H9 (cell line): ENCODE measurements at regions not wholly inside any gene's neighbourhood (a gene's known extent, or its start where the extent isn't known, plus 50 kb on each side); places are given as distances from the start of the nearest gene placed in this dataset.

Experiments
- DNase-seq: peaks from one replicate; pipeline ENCODE4 v3.0.0-alpha.2; 2017
- H2AFZ ChIP-seq: one replicate; pipeline ENCODE4 v1.6.1; 2013; ENCODE audit warnings: mild to moderate bottlenecking, low read length, control low read depth, moderate library complexity
- H2AK5ac ChIP-seq: 2 replicates; pipeline ENCODE4 v1.6.1; 2013; ENCODE audit warnings: low read length, control low read depth, mixed read lengths; ENCODE audit not compliant: insufficient read length
- H2BK120ac ChIP-seq: one replicate; pipeline ENCODE4 v1.6.1; 2013; ENCODE audit warnings: low read depth, mild to moderate bottlenecking, low read length, control low read depth, inconsistent platforms; ENCODE audit not compliant: poor library complexity, severe bottlenecking
- H2BK12ac ChIP-seq: 2 replicates; pipeline ENCODE4 v1.6.1; 2013; ENCODE audit warnings: low read length, control low read depth, mixed read lengths, low read depth; ENCODE audit not compliant: insufficient read length
- H2BK15ac ChIP-seq: 2 replicates; pipeline ENCODE4 v1.6.1; 2013; ENCODE audit warnings: low read depth, low read length, control low read depth
- H2BK20ac ChIP-seq: one replicate; pipeline ENCODE4 v1.6.1; 2013; ENCODE audit warnings: low read depth, mild to moderate bottlenecking, low read length, control low read depth, inconsistent platforms; ENCODE audit not compliant: poor library complexity, severe bottlenecking
- H2BK5ac ChIP-seq: 2 replicates; pipeline ENCODE4 v1.6.1; 2013; ENCODE audit warnings: low read length, control low read depth, mixed read lengths; ENCODE audit not compliant: insufficient read length
- H3K14ac ChIP-seq: 2 replicates; pipeline ENCODE4 v1.6.1; 2013; ENCODE audit warnings: low read length, control low read depth; ENCODE audit not compliant: insufficient read depth
- H3K18ac ChIP-seq: 2 replicates; pipeline ENCODE4 v1.6.1; 2013; ENCODE audit warnings: low read depth, mild to moderate bottlenecking, mixed read lengths, low read length, control low read depth; ENCODE audit not compliant: insufficient read length
- H3K23ac ChIP-seq: 2 replicates; pipeline ENCODE4 v1.6.1; 2013; ENCODE audit warnings: low read length, control low read depth, mixed read lengths, low read depth; ENCODE audit not compliant: insufficient read length
- H3K23me2 ChIP-seq: 2 replicates; pipeline ENCODE4 v1.6.1; 2013; ENCODE audit warnings: low read depth, mild to moderate bottlenecking, mixed read lengths, low read length, control low read depth; ENCODE audit not compliant: insufficient read length, poor library complexity, severe bottlenecking
- H3K27ac ChIP-seq: 2 replicates; pipeline ENCODE4 v1.5.1; 2013; ENCODE audit warnings: low read length, control low read depth, mixed read lengths, low read depth; ENCODE audit not compliant: insufficient read length
- H3K27me3 ChIP-seq: 2 replicates; pipeline ENCODE4 v1.6.1; 2013; ENCODE audit warnings: low read length, control low read depth, inconsistent platforms; ENCODE audit not compliant: insufficient read depth
- H3K4ac ChIP-seq: 2 replicates; pipeline ENCODE4 v1.6.1; 2013; ENCODE audit warnings: low read depth, mild to moderate bottlenecking, control low read depth, inconsistent platforms, low read length, moderate library complexity
- H3K4me1 ChIP-seq: 2 replicates; pipeline ENCODE4 v1.6.1; 2013; ENCODE audit warnings: low read length, control low read depth, inconsistent platforms; ENCODE audit not compliant: insufficient read depth
- H3K4me2 ChIP-seq: 2 replicates; pipeline ENCODE4 v1.6.1; 2013; ENCODE audit warnings: low read length, control low read depth, mixed read lengths; ENCODE audit not compliant: insufficient read length, insufficient read depth
- H3K56ac ChIP-seq: 2 replicates; pipeline ENCODE4 v1.6.1; 2013; ENCODE audit warnings: low read depth, mild to moderate bottlenecking, mixed read lengths, low read length, control low read depth; ENCODE audit not compliant: insufficient read length
- H3K79me1 ChIP-seq: 2 replicates; pipeline ENCODE4 v1.6.1; 2013; ENCODE audit warnings: low read depth, mild to moderate bottlenecking, moderate library complexity, low read length, control low read depth, inconsistent platforms; ENCODE audit not compliant: insufficient read depth, poor library complexity, severe bottlenecking
- H3K79me2 ChIP-seq: 2 replicates; pipeline ENCODE4 v1.6.1; 2013; ENCODE audit warnings: low read length, control low read depth, inconsistent platforms; ENCODE audit not compliant: insufficient read depth
- H3K9ac ChIP-seq: 2 replicates; pipeline ENCODE4 v1.6.1; 2013; ENCODE audit warnings: low read length, control low read depth, mixed read lengths; ENCODE audit not compliant: insufficient read length; ENCODE audit errors: extremely low read depth
- H3K9me3 ChIP-seq: one replicate; pipeline ENCODE4 v1.6.1; 2013; ENCODE audit warnings: low read depth, low read length, inconsistent platforms; ENCODE audit not compliant: control insufficient read depth
- H3T11ph ChIP-seq: one replicate; pipeline ENCODE4 v1.6.1; 2013; ENCODE audit warnings: mild to moderate bottlenecking, low read length, control low read depth, inconsistent platforms
- H4K20me1 ChIP-seq: one replicate; pipeline ENCODE4 v1.6.1; 2013; ENCODE audit not compliant: control insufficient read depth, insufficient read length, insufficient read depth
- H4K5ac ChIP-seq: 2 replicates; pipeline ENCODE4 v1.6.1; 2013; ENCODE audit warnings: low read depth, mild to moderate bottlenecking, mixed read lengths, low read length, control low read depth; ENCODE audit not compliant: insufficient read length
- H4K8ac ChIP-seq: replicated peaks from 2 replicates; pipeline ENCODE4 v1.6.1; 2013; ENCODE audit warnings: low read length, control low read depth, mixed read lengths, low read depth; ENCODE audit not compliant: insufficient read length
- H4K91ac ChIP-seq: 2 replicates; pipeline ENCODE4 v1.6.1; 2013; ENCODE audit warnings: low read depth, mild to moderate bottlenecking, moderate library complexity, mixed read lengths, low read length, control low read depth; ENCODE audit not compliant: insufficient read length
- H3K27ac Mint-ChIP-seq, 3 experiments: 2 replicates in 2 of 3; 3 replicates in 1 of 3; pipeline ENCODE4 v1.8.0; 2020 to 2021; ENCODE audit warnings: mixed read lengths in 3 of 3, mild to moderate bottlenecking in 1 of 3, moderate library complexity in 1 of 3
- H3K27me3 Mint-ChIP-seq: 2 replicates; pipeline ENCODE4 v1.8.0; 2021; ENCODE audit warnings: low read depth, mild to moderate bottlenecking, moderate library complexity, mixed read lengths
- H3K36me3 Mint-ChIP-seq, 3 experiments: 2 replicates in 2 of 3; 3 replicates in 1 of 3; pipeline ENCODE4 v1.8.0; 2020 to 2021; ENCODE audit warnings: low read depth in 3 of 3, mixed read lengths in 3 of 3; ENCODE audit not compliant: insufficient read depth in 1 of 3
- H3K4me1 Mint-ChIP-seq, 2 experiments: 2 replicates each; pipeline ENCODE4 v1.8.0; 2020; ENCODE audit warnings: mixed read lengths in 2 of 2
- H3K4me3 Mint-ChIP-seq, 2 experiments: 2 replicates in 1 of 2; 3 replicates in 1 of 2; pipeline ENCODE4 v1.8.0; 2020 to 2021; ENCODE audit warnings: mild to moderate bottlenecking in 2 of 2, mixed read lengths in 2 of 2, moderate library complexity in 1 of 2
- H3K9me3 Mint-ChIP-seq, 2 experiments: 2 replicates in 1 of 2; 3 replicates in 1 of 2; pipeline ENCODE4 v1.8.0; 2020; ENCODE audit warnings: mild to moderate bottlenecking in 2 of 2, mixed read lengths in 2 of 2, moderate library complexity in 1 of 2
- CTCF ChIP-seq: fragments of 200-600 bp; sonication (generic); conservative IDR thresholded peaks from 3 replicates; pipeline ENCODE4 v1.8.0; 2021; ENCODE audit warnings: antibody characterized with exemption, mild to moderate bottlenecking

DNA sequence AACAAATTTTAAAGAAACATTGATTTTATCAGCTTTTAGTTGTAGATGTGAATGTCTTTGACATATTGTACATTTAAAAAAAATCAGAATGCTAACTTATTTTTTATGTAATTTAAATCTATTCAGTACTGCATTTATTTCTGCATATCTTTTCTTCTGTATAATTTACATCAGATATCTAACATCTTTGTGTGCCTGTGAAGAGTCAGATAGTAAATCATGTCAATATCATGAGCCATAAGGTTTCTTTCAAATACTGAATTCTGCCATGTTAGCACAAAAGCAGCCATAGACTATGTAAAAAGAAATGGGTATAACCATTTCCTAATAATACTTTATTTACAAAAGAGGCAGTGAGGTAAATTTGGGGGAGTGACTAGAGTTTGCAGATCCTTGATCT, 1829.2 kb downstream of the NCAM2 start:
- no peaks in the 10 kb centered on the region for H3K79me1 ChIP-seq
- no peaks in the 10 kb centered on the region for H3K23me2 ChIP-seq
- H3K4me1 ChIP-seq, result no peaks in the 10 kb centered on the region
- H4K8ac ChIP-seq, result no peak overlapping the region
- H2BK20ac ChIP-seq, result no peak overlapping the region
- H3K4me2 ChIP-seq, result no peak overlapping the region
- no peak overlapping the region for H3T11ph ChIP-seq
- no peaks in the 10 kb centered on the region for H3K9me3 ChIP-seq
- no peak overlapping the region for H3K27ac ChIP-seq
- H2AK5ac ChIP-seq, result no peak overlapping the region
- H2BK120ac ChIP-seq, result no peak overlapping the region
- Mint-ChIP-seq H3K36me3 (peaks cover 2 to 18% (median 9%) of the 10 kb centered on the region in 3 experiments; a peak in 6 of 7 replicates), H3K4me3 (no peak overlapping the region), H3K4me1 (no peaks in the 10 kb centered on the region), H3K27me3 (no peaks in the 10 kb centered on the region), H3K9me3 (peaks cover 18 to 19% of the 10 kb centered on the region in 2 experiments), H3K27ac (no peak overlapping the region)
- no peak overlapping the region for H3K18ac ChIP-seq
- no peak overlapping the region for H2BK15ac ChIP-seq
- no peak overlapping the region for H2BK12ac ChIP-seq
- H2BK5ac ChIP-seq, result no peak overlapping the region
- no peak overlapping the region for H3K14ac ChIP-seq
- H2AFZ ChIP-seq, result no peak overlapping the region
- no peaks in the 10 kb centered on the region for H4K20me1 ChIP-seq
- no peaks in the 10 kb centered on the region for H3K79me2 ChIP-seq
- H3K23ac ChIP-seq, result no peak overlapping the region
- no peak overlapping the region for H3K56ac ChIP-seq
- no peak overlapping the region for H3K4ac ChIP-seq
- DNase-seq, result no peak
- no peak for TF ChIP-seq CTCF
- H4K91ac ChIP-seq, result no peak overlapping the region
- no peaks in the 10 kb centered on the region for H3K27me3 ChIP-seq
- H4K5ac ChIP-seq, result no peak overlapping the region
- H3K9ac ChIP-seq, result no peak overlapping the region
